ENCODE measurements at regions not wholly inside any gene's neighbourhood (a gene's known extent, or its start where the extent isn't known, plus 50 kb on each side); places are given as distances from the start of the nearest gene placed in this dataset.

DNA sequence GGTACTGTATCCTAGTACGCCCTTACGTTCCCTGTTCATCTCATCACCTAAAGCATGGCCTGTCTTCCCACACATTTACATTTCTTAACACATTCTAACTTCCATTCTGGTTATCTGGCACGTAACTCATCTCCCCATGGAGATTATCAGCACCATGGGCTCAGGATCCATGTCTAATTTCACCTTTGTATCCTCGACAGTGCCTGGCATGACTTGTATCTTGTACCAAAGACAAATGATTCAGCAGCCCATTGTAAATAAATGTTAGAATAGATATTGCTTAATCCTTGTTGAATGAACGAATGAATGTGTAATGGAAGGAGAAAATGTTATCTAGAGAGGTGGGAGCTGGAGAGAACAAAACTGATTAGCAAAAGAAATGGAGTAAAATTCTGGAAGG lies 69.7 kb upstream of the TPM1 start:
- no peak for DNase-seq

DNA sequence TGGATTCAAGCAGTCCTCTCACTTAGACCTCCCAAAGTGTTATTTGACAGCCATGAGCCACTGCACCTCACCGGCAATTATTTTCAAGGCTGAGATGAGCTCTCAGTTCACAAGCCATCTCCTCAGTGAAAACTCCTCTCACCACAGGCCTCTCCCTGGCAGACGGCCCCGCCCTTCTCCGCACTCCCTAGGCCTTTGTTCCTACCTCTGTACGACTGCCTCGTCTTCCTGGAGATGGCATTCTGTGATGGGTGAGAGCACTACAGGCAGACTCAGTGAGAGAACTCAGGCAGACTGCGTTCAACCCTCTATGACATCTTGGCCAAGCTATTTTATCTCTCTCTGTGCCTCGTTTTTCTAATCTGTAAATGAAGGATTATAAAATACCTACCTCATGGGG lies 67.0 kb upstream of the TPM1 start:
- DNase-seq = no peak

DNA sequence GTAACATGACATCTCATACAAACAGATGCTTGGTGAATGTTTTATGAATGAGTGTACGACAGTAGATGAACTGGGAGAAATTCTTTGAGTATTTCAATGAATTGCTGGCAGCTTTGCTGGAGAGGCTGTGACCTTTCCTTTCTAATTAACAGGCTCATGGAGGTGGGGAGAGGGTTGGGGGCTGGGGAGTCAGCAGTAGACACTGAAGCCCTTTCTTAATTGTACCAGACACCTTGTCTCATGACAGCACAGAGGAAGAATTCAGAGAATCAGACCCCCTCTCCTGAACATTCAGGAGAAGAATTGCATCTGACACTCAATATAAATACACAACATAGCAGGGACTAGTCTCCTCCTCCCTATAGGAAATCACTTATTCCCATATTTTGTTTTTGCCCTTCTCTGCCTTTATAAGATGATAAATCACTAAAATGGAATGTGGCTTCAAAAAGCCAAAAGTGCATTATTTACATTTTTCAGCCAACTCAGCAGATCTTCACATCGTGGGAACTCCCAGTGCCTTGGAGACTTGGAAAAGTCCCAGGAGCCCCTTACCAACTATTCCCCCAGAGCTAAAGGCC lies 66.2 kb upstream of the TPM1 start:
- DNase-seq = no peak

DNA sequence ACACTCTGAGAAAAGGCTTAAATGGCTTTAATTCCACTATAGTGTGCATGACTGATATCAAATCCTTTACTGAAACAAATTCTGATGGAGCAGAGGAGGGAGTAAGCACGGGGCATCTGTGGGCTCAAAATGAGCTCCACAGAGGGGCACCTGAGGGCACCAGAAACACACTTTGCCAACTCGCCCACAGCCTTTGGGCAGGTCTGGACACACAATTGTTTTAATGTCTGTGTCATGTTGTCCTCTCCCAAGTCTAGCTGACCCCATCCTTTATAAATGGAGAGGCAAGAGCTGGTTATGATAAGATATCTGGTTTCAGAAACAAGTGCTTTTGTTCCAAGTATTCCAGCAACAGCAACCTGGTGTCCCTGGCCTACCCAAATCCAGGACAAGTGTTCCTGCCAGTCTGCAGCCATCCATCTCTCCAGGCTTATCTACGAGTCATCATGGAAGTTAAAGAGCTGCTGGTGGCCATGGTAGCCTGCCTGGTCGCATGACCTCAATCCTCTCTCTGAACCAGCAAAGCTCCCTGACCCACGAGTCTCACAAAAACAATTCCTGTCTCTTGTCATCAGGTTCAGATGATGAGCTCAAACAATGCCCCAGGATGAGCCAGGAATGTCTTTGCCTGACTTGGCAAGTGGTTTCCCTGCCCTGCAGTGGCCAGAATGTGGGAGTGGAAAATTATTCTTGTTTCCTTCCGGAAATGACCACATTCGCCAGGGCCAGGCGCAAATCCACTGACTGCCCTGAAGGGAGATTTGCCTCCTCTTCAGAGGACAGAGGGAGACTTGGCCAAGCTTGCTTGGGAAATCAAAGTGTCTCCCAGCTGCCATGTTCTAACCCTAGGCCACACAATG lies 64.4 kb upstream of the TPM1 start:
- no peak for DNase-seq

DNA sequence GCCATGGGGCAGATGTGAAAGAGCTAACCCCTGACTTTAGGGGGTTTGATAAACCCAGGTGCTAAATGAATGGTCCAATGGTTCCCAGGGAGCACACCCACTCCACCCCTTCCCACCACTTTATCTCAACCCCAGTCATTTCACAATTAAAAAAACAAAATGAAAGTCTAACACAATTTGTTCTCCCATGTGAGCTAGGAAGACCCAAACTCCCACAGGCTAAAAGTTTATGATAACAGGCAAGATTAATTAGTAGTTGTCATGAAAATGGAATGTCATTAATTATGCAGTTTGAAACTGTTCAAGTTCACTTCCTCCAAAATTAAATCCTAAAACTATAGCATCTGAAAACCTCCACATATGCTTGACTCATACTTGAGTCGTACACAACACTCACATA lies 63.3 kb upstream of the TPM1 start:
- no peak for DNase-seq

DNA sequence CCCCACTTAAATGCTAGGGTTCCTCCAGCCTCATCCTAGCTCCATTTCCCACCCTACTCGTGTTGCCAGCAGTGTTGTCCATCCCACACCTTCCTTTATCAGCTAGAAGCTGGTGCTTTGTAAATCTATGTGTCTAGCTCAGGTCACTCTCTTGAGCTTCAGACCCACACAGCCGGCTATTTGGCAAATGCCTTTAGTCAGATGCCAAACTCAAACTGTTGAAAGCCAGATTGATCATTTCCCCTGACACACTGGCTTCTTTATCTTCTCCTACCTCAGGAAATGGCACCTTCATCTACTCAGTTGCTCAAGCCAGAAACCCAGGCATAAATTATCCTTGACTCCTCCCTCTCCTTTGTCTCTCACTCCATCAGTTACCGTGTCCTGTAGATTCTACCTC lies 61.5 kb upstream of the TPM1 start:
- DNase-seq = no peak

DNA sequence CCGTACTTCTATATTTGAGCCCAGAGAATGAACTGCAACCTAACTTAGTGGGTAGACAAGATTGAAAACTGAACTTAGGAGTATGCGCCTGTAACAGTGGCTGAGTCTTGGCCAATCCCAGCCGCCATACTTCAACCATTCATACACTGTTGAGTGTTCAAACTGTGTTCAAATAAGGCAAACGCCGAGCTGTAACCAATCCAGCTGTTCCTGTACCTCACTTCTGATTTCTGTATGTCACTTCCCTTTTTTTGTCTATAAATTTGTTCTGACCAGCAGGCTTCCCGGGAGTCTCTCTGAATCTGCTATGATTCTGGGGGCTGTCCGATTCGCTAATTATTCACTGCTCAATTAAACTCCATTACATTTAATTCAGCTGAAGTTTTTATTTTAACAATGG lies 58.6 kb upstream of the TPM1 start:
- no peak for DNase-seq

DNA sequence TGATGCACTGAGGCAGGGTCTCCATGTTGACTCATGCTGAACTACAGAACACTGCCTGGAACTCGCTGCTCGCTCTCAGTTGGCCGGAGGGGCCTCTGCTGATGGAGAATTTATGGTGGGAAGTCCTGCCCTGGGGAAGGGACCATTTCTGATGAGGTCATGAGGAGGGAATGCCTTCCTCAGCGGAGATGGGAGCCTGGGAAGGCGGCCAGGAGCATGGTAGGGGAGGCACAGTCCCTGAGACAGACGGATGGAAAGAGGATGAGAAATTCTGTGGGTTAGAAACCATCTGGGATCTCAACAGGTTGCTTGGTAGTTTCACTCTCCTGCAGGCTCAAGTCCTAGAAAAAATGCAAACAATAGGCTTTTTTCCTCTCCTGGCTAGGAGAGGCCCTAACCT lies 56.8 kb upstream of the TPM1 start:
- no peak for DNase-seq

DNA sequence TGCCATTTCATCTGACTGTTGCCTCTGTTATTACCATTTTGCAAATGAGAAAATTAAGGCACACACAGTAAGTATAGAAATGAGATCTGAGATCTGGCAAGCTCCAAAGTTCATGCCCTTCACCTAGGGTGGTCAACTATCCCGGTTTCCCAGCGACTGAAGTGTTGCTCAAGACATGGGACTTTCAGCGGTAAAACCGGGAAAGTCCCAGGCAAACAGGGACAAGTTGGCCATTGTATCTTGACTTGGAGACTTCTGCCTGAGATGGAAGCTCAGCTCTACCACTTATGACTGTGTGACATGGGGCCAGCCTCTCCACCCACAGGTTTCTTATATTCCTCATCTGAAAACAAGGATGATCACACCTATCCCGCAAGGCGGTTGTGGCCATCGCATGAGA lies 55.6 kb upstream of the TPM1 start:
- no peak for DNase-seq

DNA sequence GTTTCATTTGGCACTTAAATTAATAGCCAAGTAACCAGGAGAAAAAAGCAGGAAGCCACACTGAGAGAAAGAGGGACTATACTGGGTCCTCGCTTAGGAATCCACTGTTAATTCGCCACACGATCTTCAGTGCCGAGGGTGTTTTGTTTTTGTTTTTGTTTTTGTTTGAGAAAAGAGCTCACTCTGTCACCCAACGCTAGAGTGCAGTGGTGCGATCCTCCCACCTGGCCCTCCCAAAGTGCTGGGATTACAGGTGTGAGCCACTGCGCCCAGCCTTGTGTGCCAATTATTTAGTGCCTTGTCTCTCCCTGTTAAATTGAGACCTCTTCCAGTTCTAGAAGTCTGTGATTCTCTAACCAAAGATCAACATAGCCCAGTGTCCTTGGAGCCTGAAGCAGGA lies 53.8 kb upstream of the TPM1 start:
- no peak for DNase-seq

DNA sequence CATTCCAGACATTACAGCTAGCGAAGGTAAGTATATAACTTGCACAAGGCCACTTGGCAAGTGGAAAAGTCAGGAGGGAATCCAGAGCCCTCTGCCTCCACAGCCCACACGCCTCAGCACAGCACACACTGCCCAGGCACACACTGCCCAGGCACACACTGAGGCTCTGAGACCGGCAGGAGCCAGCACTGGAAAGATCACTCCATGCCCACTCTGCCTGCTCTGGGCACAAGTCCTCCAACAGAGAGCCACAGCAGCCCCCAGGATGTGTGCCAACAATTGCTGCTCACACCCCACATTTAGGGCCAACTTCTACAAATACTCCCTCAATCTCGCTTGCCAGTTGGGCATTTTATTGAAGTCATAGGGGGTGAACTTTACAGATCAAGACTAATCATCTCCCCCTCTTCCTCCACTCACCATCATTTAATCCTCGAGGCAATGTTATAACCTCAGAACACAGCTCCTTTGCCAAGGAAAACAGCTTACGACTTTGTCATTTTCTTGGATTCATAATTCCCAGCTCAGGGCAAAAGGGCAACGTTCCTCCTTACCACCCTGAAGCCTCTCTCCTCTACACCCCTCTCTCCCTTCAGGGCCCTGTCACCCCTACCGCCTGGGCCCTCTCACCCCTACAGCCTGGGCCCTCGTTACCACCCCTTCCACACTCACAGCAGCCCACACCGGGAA lies 53.0 kb upstream of the TPM1 start:
- DNase-seq = no peak

DNA sequence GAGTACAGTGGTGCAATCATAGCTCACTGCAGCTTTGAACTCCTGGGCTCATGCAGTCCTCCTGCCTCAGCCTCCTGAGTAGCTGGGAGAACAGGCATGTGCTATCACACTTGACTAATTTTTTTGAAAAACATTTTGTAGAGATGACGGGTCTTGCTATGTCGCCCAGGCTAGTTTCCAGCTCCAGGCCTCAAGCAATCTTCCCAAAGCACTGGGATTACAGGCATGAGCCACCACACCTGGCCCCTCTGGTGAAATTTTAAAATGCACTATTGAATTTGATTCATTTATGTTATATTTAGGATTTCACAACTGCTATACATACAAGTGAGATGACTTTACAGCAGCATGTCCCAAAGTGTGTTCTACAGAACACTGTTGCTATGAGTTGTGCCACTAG lies 50.8 kb upstream of the TPM1 start:
- no peak for DNase-seq

DNA sequence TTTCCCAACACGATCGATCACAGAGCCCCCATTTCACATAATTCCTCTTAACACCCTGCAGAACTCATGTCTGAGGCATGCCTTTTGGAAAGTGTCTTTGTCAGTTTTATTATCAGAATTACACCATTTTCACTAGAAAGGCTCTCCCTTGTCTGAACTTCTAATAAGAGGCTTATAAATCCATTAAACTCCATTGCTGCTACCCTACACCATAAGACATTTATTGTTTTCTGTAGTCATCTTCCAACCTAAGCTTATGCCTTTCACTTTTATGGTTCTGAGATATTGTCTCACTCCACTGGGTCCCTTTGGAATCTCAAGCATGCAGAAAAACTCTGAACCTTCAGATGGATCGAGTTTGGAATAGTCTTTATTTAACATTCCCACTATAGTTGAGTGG lies 50.2 kb upstream of the TPM1 start:
- no peak for DNase-seq

Data from GDM1 (cell line).